ENCODE measurements at regions not wholly inside any gene's neighbourhood (a gene's known extent, or its start where the extent isn't known, plus 50 kb on each side); places are given as distances from the start of the nearest gene placed in this dataset.

- no peak for TF ChIP-seq CTCF (IDR thresholded peaks at IDR 0.05; ENCODE audit: control extremely low read depth, extremely low read depth, low read depth, missing control alignments)
- CTCF ChIA-PET: interaction anchor here (2.1 kb wide), 1 partner anchor 12 kb away, joined by 7 read pairs; no protein-coding TSS in a partner anchor
- DNase-seq (ENCODE audit: extremely low spot score): no peak
- POLR2A ChIA-PET: no interaction called here
Measured at GRCh38 chr9:691825-692400, 149.6 kb upstream of the DMRT1 start.

- ChIA-PET POLR2A (no interaction called here), CTCF (interaction anchor here (1.5 to 2.1 kb wide), 2 partner anchors 11 to 51 kb away, joined by 3 to 7 read pairs; no protein-coding TSS in a partner anchor)
- no peak for TF ChIP-seq CTCF (IDR thresholded peaks at IDR 0.05; ENCODE audit: control extremely low read depth, extremely low read depth, low read depth, missing control alignments)
- no peak for DNase-seq (ENCODE audit: extremely low spot score)
Measured at GRCh38 chr9:692636-693129, 148.8 kb upstream of the DMRT1 start.

GRCh38 chr9:693201-694091 is 148.1 kb upstream of the DMRT1 start:
- TF ChIP-seq CTCF (IDR thresholded peaks at IDR 0.05; ENCODE audit: control extremely low read depth, extremely low read depth, low read depth, missing control alignments): no peak
- no peak for DNase-seq (ENCODE audit: extremely low spot score)
- CTCF ChIA-PET: interaction anchor here (0.8 to 2.1 kb wide), 5 partner anchors 10 to 81 kb away, joined by 3 to 7 read pairs (median 3); no protein-coding TSS in a partner anchor
- POLR2A ChIA-PET: no interaction called here

- no peak for TF ChIP-seq CTCF (IDR thresholded peaks at IDR 0.05; ENCODE audit: control extremely low read depth, extremely low read depth, low read depth, missing control alignments)
- no peak for DNase-seq (ENCODE audit: extremely low spot score)
- ChIA-PET POLR2A (no interaction called here), CTCF (interaction anchor here (0.8 to 1.7 kb wide), 4 partner anchors 10 to 81 kb away, joined by 3 to 4 read pairs (median 3); no protein-coding TSS in a partner anchor)
Measured at GRCh38 chr9:694092-694402, 147.4 kb upstream of the DMRT1 start.

- no peak for TF ChIP-seq CTCF (IDR thresholded peaks at IDR 0.05; ENCODE audit: control extremely low read depth, extremely low read depth, low read depth, missing control alignments)
- POLR2A ChIA-PET: interaction anchor here (0.5 kb wide), 1 partner anchor 130 kb away, joined by 5 read pairs; no protein-coding TSS in a partner anchor
- CTCF ChIA-PET: interaction anchor here (1.0 to 1.7 kb wide), 2 partner anchors 11 to 82 kb away, joined by 3 to 4 read pairs; no protein-coding TSS in a partner anchor
- DNase-seq (ENCODE audit: extremely low spot score): no peak
Measured at GRCh38 chr9:694403-695154, 146.9 kb upstream of the DMRT1 start.

- POLR2A ChIA-PET: interaction anchor here (0.5 kb wide), 1 partner anchor 130 kb away, joined by 5 read pairs; no protein-coding TSS in a partner anchor
- CTCF ChIA-PET: interaction anchor here (1.7 kb wide), 1 partner anchor 12 kb away, joined by 4 read pairs; no protein-coding TSS in a partner anchor
- no peak for TF ChIP-seq CTCF (IDR thresholded peaks at IDR 0.05; ENCODE audit: control extremely low read depth, extremely low read depth, low read depth, missing control alignments)
- no peak for DNase-seq (ENCODE audit: extremely low spot score)
Measured at GRCh38 chr9:695252-695651, 146.2 kb upstream of the DMRT1 start.
